VCaP (cell line): ENCODE measurements at regions not wholly inside any gene's neighbourhood (a gene's known extent, or its start where the extent isn't known, plus 50 kb on each side); places are given as distances from the start of the nearest gene placed in this dataset.

Experiments used
- H3K27ac ChIP-seq: fragments of 450-650 bp; 2 replicates; pipeline ENCODE4 v1.5.1; 2017
- CTCF ChIP-seq: fragments of 450-650 bp; conservative IDR thresholded peaks from 2 replicates; pipeline ENCODE4 v1.5.1; 2017; ENCODE audit warnings: mild to moderate bottlenecking, moderate library complexity

GRCh38 chrX:34886011-34886410 is 56.6 kb upstream of the FAM47B start:
- H3K27ac ChIP-seq, result no peak overlapping the region
- TF ChIP-seq CTCF, result no peak

- TF ChIP-seq CTCF, result no peak
- no peak overlapping the region for H3K27ac ChIP-seq
Observed at GRCh38 chrX:34891391-34891790, 51.2 kb upstream of the FAM47B start.
